Type B pancreatic cell (in vitro differentiated cells): ENCODE measurements at regions not wholly inside any gene's neighbourhood (a gene's known extent, or its start where the extent isn't known, plus 50 kb on each side); places are given as distances from the start of the nearest gene placed in this dataset.

Experiments
- DNase-seq: peaks from one replicate; pipeline ENCODE4 v3.0.0; 2021; ENCODE audit warnings: mixed read lengths; ENCODE audit not compliant: unreplicated experiment; ENCODE audit errors: extremely low spot score
- H3K27ac Mint-ChIP-seq: 2 replicates; pipeline ENCODE4 v1.8.0; 2021; ENCODE audit warnings: mild to moderate bottlenecking, mixed read lengths
- H3K27me3 Mint-ChIP-seq: 2 replicates; pipeline ENCODE4 v1.8.0; 2021; ENCODE audit warnings: mixed read lengths
- H3K36me3 Mint-ChIP-seq: 2 replicates; pipeline ENCODE4 v1.8.0; 2021; ENCODE audit warnings: mixed read lengths
- H3K4me1 Mint-ChIP-seq: one replicate; pipeline ENCODE4 v1.8.0; 2021; ENCODE audit warnings: mixed read lengths; ENCODE audit not compliant: unreplicated experiment
- H3K4me3 Mint-ChIP-seq: 2 replicates; pipeline ENCODE4 v1.8.0; 2021; ENCODE audit warnings: mild to moderate bottlenecking, mixed read lengths
- H3K9me3 Mint-ChIP-seq: 2 replicates; pipeline ENCODE4 v1.8.0; 2021; ENCODE audit warnings: mixed read lengths
- TF ChIP-seq, protein P1 (sequence below): fragments of 200-600 bp; sonication (generic); conservative IDR thresholded peaks from 2 replicates; pipeline ENCODE4 v1.5.0; 2021; ENCODE audit warnings: antibody characterized with exemption, mild to moderate bottlenecking

DNA sequence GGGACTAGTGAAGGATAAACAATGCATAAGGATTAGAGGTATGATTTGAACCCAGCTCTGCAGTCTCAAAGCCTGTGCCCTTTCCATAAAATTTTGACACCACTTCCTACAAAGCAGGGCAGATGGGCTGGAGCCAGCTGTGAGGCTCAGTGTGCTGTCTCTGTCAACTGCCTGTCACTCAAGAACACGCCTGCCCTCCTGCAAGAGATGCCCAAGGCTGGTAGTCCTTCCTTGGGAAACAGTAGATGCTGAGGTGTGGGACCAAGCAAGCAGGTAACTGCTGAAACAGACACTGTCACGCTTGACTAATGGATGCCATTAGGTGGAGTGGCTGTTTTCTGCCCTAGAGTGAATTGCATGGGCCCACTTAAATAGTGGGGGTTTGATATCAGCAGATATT lies 402.0 kb downstream of the PTPRU start:
- H3K27me3 Mint-ChIP-seq: peaks cover 4% of the 10 kb centered on the region
- no peak overlapping the region for H3K27ac Mint-ChIP-seq
- TF ChIP-seq, protein P1, sequence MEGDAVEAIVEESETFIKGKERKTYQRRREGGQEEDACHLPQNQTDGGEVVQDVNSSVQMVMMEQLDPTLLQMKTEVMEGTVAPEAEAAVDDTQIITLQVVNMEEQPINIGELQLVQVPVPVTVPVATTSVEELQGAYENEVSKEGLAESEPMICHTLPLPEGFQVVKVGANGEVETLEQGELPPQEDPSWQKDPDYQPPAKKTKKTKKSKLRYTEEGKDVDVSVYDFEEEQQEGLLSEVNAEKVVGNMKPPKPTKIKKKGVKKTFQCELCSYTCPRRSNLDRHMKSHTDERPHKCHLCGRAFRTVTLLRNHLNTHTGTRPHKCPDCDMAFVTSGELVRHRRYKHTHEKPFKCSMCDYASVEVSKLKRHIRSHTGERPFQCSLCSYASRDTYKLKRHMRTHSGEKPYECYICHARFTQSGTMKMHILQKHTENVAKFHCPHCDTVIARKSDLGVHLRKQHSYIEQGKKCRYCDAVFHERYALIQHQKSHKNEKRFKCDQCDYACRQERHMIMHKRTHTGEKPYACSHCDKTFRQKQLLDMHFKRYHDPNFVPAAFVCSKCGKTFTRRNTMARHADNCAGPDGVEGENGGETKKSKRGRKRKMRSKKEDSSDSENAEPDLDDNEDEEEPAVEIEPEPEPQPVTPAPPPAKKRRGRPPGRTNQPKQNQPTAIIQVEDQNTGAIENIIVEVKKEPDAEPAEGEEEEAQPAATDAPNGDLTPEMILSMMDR: no peak
- no peaks in the 10 kb centered on the region for H3K36me3 Mint-ChIP-seq
- peak; percentile 2 for DNase-seq
- H3K9me3 Mint-ChIP-seq: no peaks in the 10 kb centered on the region
- peaks cover 10% of the 10 kb centered on the region for H3K4me1 Mint-ChIP-seq
- no peak overlapping the region for H3K4me3 Mint-ChIP-seq

DNA sequence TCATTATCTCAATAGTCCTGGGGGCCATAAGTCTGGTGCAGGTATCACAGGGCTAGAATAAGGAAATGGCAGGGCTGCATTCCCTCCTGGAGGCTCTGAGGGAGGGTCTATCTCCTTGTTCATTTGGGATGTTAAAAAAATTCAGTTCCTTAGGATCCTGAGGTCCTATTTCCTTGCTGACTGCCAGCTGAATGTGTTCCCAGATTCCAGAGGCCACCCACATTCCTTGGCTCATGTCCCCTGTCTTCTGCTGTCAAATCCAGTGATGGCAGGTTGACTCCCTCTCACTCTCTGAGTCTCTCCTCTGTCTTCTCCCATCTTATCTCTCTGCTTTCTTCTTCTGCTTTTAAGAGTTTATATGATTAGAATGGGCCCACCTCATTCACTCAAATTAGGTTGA lies 400.6 kb downstream of the PTPRU start:
- TF ChIP-seq, protein P1: no peak
- H3K4me3 Mint-ChIP-seq: no peak overlapping the region
- H3K4me1 Mint-ChIP-seq: peaks cover 11% of the 10 kb centered on the region
- H3K9me3 Mint-ChIP-seq: no peaks in the 10 kb centered on the region
- H3K27me3 Mint-ChIP-seq: peaks cover 7% of the 10 kb centered on the region
- H3K27ac Mint-ChIP-seq: no peak overlapping the region
- DNase-seq: peak; percentile 8
- no peaks in the 10 kb centered on the region for H3K36me3 Mint-ChIP-seq

DNA sequence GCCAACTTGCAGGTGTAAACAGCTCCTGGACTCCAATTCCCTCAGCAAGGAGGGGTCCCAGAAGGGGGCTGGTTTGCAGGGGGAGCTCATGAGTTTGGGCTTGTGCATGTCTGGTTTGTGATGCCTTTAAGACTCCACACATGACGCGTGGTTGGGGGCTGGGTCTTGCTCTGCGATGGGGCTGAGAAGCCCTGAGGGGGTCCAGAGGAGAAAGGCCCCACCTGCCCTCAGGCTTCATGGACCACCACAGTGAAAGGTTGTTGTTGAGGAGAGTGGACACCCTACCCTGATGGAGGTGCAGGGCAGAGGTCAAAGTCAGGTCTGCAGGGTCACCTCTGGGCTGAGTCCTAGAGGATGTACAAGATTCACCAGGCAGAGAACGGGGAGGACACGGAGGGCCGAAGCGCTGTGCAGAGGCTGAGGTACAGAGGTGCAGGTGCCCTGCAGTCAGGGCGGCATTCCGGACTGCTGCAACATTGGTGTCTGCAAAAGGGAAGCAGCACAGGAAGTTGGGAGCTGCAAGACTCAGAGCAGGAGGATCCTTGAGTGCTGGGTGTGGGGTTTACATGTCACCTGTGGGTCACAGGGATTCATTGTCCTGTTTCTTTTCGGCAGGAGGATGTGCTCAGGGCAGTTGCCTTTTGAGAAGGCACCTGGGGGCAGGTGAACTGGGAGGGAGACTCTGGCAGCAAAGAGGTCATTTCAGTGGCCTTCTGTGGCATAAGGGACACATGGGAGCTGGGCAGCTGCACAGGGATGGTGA lies 399.4 kb downstream of the PTPRU start:
- H3K27ac Mint-ChIP-seq: no peak overlapping the region
- TF ChIP-seq, protein P1: no peak
- H3K4me1 Mint-ChIP-seq: peaks cover 11% of the 10 kb centered on the region
- H3K4me3 Mint-ChIP-seq: no peak overlapping the region
- H3K36me3 Mint-ChIP-seq: no peaks in the 10 kb centered on the region
- peaks cover 9% of the 10 kb centered on the region for H3K27me3 Mint-ChIP-seq
- no peaks in the 10 kb centered on the region for H3K9me3 Mint-ChIP-seq
- DNase-seq: peak; percentile 59

DNA sequence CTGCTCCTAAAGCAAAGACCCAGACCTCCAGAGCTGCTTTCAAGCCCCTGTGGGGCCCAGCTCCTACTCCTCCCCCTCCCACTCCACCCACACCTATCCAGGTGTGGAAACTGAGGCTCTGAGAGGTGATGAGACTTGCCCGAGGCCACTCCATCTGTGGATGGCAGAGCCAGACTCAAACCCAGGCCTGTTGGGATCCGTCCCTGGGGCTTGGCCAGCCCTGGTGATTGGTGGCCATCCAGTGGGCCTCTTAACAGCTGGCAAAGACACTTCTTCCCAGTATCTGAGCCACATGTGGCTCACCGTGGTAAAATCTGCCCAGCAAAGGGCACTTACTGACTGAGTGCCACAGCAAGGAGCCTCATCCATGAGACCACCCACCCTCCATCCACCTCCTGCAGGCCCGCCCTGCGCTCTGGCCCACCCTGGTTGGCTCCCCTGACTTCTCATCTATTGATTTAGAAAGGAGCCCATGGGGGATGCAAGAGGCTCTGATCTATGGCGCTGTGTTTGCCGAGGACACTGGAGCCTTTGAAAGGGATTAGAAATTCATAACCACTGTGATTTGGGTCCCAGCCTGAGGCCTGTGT lies 398.5 kb downstream of the PTPRU start:
- H3K4me1 Mint-ChIP-seq: peaks cover 11% of the 10 kb centered on the region
- no peaks in the 10 kb centered on the region for H3K36me3 Mint-ChIP-seq
- TF ChIP-seq, protein P1: no peak
- H3K9me3 Mint-ChIP-seq: no peaks in the 10 kb centered on the region
- peaks cover 9% of the 10 kb centered on the region for H3K27me3 Mint-ChIP-seq
- no peak overlapping the region for H3K27ac Mint-ChIP-seq
- no peak overlapping the region for H3K4me3 Mint-ChIP-seq
- peak; percentile 58 for DNase-seq

DNA sequence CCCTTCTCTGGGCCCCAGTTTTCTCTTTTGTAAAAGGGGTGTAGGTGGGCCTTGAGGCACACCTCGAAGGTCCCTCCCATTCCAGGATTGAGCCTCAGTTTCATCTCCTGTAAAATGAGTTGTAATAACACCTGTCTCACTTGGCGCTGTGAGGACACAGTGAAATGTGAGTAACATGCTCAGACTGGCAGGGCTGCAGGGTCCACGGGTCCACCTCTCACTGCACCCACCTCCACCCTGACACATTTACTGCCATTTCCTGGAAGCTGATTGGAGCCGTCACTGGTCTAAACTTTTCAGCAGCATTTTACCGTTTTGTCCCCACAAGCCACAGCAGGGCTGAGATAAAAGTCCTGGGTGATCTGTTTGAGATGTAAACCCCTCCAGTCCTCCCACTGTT lies 398.0 kb downstream of the PTPRU start:
- Mint-ChIP-seq H3K27me3 (peaks cover 9% of the 10 kb centered on the region), H3K4me1 (peaks cover 11% of the 10 kb centered on the region), H3K36me3 (no peaks in the 10 kb centered on the region), H3K27ac (no peak overlapping the region), H3K4me3 (no peak overlapping the region), H3K9me3 (no peaks in the 10 kb centered on the region)
- TF ChIP-seq, protein P1: no peak
- no peak for DNase-seq
